Fibroblast of pulmonary artery (primary cell): ENCODE measurements at regions not wholly inside any gene's neighbourhood (a gene's known extent, or its start where the extent isn't known, plus 50 kb on each side); places are given as distances from the start of the nearest gene placed in this dataset.

Experiments
- DNase-seq: peaks from one replicate; pipeline ENCODE4 v3.0.0-alpha.2; 2010; ENCODE audit warnings: low read depth
- H3K4me3 ChIP-seq: replicated peaks from 2 replicates; pipeline ENCODE4 v1.5.1; 2011; ENCODE audit warnings: low read depth, mild to moderate bottlenecking, control low read depth, low read length, moderate library complexity
- CTCF ChIP-seq: IDR thresholded peaks from 2 replicates; pipeline ENCODE4 v1.5.1; 2011; ENCODE audit warnings: mild to moderate bottlenecking, control low read depth, low read length, inconsistent platforms; ENCODE audit errors: missing control alignments

GRCh38 chr7:53806119-53806518, 736.1 kb upstream of the VSTM2A start:
- no peak for DNase-seq
- TF ChIP-seq CTCF = no peak
- no peak overlapping the region for H3K4me3 ChIP-seq

GRCh38 chr7:53811555-53812079, 730.6 kb upstream of the VSTM2A start:
- TF ChIP-seq CTCF = no peak
- DNase-seq = no peak
- H3K4me3 ChIP-seq = no peak overlapping the region

GRCh38 chr7:53812135-53812534, 730.0 kb upstream of the VSTM2A start:
- H3K4me3 ChIP-seq = no peak overlapping the region
- no peak for TF ChIP-seq CTCF
- no peak for DNase-seq

- DNase-seq = no peak
- no peak for TF ChIP-seq CTCF
- H3K4me3 ChIP-seq = no peak overlapping the region
Measured at GRCh38 chr7:53835301-53835700, 706.9 kb upstream of the VSTM2A start.

GRCh38 chr7:53877688-53878087, 664.5 kb upstream of the VSTM2A start:
- no peak overlapping the region for H3K4me3 ChIP-seq
- no peak for DNase-seq
- TF ChIP-seq CTCF = no peak

GRCh38 chr7:53900856-53901528, 641.2 kb upstream of the VSTM2A start:
- no peak for TF ChIP-seq CTCF
- no peak for DNase-seq
- no peak overlapping the region for H3K4me3 ChIP-seq

- no peak for TF ChIP-seq CTCF
- DNase-seq = no peak
Measured at GRCh38 chr7:53904355-53904754, 637.8 kb upstream of the VSTM2A start.

More at GRCh38 chr7:53904355-53904754, 637.8 kb upstream of the VSTM2A start:
- H3K4me3 ChIP-seq = no peak overlapping the region
